Suppressor macrophage treated with lipopolysaccharide for 4 hours (primary cell): ENCODE measurements at regions not wholly inside any gene's neighbourhood (a gene's known extent, or its start where the extent isn't known, plus 50 kb on each side); places are given as distances from the start of the nearest gene placed in this dataset.

Source experiments
- DNase-seq: peaks from one replicate; pipeline ENCODE4 v3.0.0-alpha.2; 2020

DNA sequence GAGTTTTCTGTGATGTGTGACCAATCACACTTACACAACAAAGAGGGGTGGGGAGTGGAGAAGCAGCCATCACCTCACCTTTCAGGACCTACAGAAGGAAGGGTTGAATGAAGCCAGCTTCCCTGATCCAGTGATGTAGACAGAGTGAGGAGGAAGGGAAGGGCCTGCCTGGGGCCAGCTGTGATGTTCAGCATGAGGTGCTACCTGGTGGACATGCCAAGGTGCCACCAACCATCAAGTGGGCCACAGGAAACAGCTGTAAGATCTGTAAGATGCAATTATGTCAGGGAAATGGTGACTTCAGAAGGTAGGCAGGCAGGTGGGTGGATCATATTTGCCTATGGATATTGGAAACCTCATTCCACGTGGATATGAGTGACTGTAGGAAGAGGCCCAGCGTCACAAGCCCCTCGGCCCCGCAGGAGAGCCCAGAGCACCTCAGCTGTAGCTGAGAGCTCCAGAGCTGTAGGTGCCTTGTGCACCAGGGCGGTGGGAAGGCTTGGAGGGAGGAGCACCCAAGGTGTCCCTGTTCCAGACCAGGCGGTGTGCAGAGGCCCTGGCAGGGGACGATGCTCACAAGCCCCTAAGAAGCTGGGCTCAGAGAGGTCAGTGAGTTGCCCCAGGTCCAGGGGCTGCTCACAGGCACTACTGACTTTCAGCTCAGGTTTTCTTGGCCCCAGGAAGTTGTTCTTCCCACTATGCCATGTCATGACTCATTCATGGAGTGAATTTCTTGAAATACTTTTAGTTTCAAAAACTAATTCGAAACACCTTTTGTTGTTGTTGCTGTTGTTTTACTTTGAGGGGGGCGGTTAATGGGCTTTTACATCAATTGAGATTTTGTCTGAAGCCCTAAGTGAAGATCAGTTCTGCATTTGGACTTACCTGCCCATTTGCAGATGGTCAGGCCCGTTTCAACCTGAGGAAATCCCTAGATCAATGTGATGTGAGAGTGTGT is 94.2 kb upstream of the ALDH1A3 start:
- DNase-seq: no peak

DNA sequence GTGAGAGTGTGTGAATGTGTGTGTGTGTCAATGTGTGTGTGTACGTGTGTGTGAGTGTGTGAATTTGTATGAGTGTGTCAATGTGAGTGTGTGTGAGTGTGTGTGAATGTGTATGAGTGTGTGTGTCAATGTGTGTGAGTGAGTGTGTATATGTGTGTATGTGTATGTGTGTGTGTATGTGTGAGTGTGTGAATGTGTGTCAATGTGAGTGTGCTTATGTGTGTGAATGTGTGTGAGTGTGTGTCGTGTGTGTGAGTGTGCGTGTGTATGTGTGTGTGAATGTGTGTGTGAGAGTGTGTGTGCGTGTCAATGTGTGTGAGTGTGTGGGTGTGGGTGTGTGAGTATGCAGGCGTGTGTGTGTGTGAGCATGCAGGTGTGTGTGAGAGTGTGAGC is 93.5 kb upstream of the ALDH1A3 start:
- DNase-seq: no peak

- DNase-seq: no peak
Measured at GRCh38 chr15:100786901-100787566, 92.6 kb upstream of the ALDH1A3 start.

DNA sequence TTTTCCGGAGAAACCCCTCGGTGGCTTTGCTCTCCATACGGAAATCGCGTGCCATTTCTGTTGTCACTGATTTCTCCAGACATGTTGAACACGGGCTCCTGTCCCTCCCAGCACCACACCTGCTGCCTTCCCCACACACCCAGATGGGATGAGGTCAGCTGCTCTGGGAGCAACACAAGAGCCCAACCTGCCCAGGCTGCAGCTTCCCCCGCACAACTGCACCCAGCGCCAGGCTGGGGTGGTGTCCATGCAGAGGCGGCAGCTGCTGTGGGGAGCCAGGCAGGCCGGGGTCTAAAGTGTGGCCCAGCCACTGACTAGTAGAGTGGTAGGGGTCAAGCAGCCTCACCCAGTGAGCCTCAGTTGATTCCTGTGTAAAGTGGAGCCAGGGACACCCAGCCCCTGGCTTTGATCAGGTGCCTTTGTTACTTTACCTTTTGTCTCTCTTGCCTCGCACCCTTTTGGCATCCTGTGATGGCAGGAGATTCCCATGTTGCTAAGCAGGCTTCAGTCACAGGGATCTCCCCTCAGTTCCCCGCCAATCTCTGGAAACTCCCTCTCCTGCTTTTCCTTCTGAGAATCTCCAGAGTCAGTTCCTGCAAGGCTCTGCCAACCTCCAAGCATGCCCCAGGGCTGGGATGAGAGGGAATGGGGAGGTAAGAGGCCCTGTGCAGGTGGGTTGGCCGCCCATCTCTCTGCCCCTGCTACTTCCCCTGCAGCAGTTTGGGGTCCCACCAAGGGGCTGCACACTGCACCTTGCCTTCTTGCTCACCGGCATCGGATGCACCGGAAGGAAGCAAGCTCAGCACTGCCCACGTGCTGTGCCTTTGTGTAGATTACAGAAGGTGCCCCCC is 91.8 kb upstream of the ALDH1A3 start:
- no peak for DNase-seq

GRCh38 chr15:100788418-100789105 is 91.1 kb upstream of the ALDH1A3 start:
- no peak for DNase-seq

GRCh38 chr15:100790786-100791265 is 88.8 kb upstream of the ALDH1A3 start:
- no peak for DNase-seq

DNA sequence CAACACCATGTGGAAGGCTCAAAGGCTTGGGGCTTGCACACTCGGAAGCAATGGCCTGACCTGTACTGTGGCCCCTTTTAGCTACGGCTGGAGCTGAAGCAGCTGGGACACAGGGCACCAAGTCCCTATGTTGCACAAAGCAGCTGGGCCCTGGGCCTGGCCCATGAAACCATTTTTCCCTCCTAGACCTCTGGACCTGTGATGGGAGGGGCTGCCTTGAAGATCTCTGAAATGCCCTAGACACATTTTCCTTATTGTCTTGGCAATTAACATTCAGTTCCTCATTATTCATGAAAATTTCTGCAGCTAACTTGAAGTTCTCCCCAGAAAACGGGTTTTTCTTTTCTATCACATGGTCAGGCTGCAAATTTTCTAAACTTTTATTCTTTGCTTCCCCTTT is 85.6 kb upstream of the ALDH1A3 start:
- DNase-seq: no peak

- DNase-seq: no peak
Measured at GRCh38 chr15:100801256-100801900, 78.3 kb upstream of the ALDH1A3 start.

- DNase-seq: no peak
Measured at GRCh38 chr15:100802421-100803170, 77.0 kb upstream of the ALDH1A3 start.

- no peak for DNase-seq
Measured at GRCh38 chr15:100803171-100803440, 76.5 kb upstream of the ALDH1A3 start.

DNA sequence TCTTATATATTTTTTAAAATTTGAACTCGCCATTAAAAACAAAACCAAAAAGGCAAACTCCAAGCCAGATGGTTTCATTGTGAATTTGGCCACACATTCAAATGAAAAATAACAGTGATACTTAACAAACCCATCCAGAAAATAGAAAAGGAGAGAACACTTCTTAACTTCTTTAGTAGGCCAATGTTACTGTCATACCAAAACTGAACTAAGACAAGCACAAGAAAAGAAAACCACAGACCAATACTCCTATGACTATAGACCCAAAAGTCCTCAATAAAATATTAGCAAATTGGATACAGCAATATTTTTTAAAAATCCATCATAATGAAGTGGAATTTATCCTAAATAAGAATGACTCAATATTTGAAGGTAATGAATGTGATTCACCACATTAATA is 73.5 kb upstream of the ALDH1A3 start:
- DNase-seq: no peak

DNA sequence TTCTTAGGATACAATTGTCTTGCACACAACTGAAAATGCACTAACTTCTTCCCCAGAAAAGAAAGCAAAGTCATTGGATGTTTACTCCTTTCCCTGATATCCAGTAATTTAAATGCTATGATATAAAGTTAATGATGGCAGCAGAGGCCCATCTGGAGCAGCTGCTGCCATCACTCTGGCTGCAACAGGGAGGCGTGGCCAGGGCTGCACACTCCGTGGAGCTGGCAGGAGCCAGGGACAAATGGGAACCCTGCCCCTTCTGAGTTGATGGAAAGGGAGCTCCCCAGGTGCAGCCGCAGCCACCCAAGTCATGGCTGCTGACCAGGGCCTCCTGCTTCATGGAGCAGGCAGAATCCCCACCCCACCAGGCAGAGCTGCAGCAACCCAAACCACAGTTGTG is 72.6 kb upstream of the ALDH1A3 start:
- DNase-seq: no peak

- DNase-seq: no peak
Measured at GRCh38 chr15:100808691-100809090, 70.9 kb upstream of the ALDH1A3 start.

- DNase-seq: no peak
Measured at GRCh38 chr15:100809151-100809550, 70.5 kb upstream of the ALDH1A3 start.

DNA sequence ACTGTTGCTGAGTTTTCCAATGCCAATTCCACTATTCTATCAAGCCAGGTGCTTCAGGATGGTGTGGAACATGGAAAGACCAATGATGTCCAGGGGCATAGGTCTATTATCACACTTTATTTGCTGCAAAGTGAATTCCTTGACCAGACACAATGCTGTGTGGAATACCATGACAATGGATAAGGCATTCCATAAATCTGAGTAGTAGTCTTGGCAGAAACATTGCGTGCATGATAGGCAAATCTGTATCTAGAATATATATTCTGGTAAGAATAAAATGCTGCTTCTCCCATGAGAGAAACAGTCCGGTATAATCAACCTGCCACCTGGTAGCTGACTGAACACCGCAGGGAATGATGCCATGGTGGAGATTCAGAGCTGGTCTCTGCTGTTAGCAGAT is 70.0 kb upstream of the ALDH1A3 start:
- no peak for DNase-seq

GRCh38 chr15:100810229-100810628 is 69.4 kb upstream of the ALDH1A3 start:
- no peak for DNase-seq

- DNase-seq: no peak
Measured at GRCh38 chr15:100810831-100811230, 68.8 kb upstream of the ALDH1A3 start.

DNA sequence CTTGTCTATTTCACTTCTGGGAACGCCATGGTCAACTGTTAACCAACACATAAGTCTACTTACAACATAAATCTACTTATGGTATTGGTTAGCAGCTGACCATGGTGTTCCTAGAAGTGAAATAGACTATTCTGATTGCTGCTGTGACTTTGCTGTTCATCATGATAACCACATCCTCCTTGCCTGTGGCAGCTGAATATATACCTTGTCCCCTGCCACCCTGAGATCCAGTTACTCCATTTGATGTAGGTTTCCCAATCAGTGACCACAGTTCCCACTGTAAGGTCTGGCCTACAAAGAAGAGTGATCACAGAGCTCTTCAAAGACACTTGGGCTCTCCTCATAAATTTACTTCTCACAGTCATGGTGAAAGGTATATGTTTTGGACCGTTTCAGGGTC is 66.8 kb upstream of the ALDH1A3 start:
- no peak for DNase-seq

DNA sequence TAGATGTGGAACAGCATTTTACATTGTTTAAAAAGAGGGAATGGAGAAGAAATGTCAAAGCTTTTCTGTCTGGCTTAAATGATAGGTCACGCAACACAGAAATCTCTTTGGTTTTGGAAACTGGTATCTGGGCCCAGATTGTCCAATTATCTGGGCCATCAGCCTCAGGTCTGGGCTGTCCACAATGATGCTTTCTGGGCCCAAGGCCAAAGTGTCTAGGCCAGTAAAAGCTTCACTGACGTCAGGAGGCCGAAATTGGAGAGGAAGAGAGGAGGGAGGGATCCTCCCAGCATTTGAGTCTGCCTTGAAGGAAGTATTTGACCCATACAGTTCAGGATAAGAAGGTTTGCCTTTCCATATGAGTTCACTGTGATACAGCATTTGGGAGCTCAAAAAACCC is 60.7 kb upstream of the ALDH1A3 start:
- no peak for DNase-seq

DNA sequence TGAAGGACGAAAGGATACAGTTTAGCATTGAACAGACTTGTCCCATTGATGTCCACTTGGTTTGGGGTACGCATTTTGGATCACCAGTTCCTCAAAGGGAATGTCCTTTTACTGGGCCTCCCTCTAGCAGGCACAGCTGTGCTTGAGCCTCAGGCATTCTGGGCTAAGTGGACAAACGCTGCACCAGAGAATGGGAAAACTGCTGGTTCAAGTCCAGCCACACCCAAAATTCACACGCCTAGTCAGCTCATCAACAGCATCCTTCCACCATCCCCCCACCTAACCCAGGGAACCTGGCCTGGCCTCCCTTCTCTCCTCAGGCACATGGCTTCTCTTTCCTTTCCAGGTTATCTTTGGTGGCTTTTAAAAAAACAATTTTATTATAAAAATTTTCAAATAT is 59.1 kb upstream of the ALDH1A3 start:
- DNase-seq: no peak

- DNase-seq: no peak
Measured at GRCh38 chr15:100821327-100821726, 58.3 kb upstream of the ALDH1A3 start.

GRCh38 chr15:100824211-100824610 is 55.4 kb upstream of the ALDH1A3 start:
- no peak for DNase-seq
